Right lung (tissue), 2 donors: ENCODE measurements at regions not wholly inside any gene's neighbourhood (a gene's known extent, or its start where the extent isn't known, plus 50 kb on each side); places are given as distances from the start of the nearest gene placed in this dataset.

Experiments used
- DNase-seq, 2 donors: peaks; one replicate each; pipeline ENCODE4 v3.0.0-alpha.2; 2013

DNA sequence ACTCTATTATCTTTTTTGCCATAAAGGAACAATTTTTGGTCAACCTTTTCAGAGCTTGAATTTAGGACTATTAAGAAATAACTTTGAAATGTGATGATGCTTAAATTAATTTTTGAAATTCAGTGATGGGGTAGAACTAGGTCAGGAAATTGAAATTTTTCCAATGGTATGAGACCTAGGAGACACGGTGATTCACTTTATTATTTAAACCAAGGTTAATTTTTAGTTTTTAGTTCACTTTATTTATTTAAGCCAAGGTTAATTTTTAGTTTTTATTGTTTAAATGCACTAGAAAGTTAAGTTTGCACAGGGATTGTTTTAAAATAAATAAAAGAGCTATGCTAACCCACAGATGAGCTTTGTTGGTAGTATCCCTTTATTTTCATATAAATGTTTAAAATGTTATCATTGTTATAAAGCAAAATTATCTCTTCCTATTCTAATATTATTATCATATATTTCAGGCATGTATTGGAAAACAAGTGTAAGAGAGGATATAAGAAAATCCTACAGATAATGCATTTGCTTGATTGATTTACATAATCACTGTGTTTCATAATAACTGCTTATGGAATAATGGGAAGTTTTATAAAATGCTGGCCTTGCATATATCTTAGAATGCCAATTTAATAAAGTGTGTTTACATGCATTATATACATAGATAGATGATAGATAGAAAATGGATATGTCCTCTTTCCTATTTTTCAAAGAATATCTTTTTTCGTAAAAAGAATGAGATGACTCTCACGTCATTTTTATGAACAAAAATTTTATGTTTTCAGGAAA is 163.6 kb downstream of the HGF start:
- no peak for DNase-seq

DNA sequence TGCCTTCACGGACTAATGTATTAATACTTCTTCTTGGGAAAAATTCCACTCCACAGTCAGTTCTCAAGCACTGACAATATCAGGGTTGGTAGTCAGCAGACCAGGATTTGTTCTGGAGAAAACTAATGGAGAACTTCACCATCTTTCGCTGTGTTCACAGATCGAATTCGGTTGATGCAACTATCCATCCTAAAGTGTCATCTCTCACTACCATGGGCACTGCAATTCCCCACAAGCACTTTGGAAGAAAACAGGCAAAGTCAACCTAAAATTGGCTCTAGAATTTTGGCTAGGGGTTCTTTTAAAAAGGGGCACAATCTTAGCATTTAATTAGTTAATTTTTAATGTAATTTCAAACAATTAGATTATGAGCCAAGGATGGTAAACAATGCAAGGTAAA is 164.4 kb downstream of the HGF start:
- no peak for DNase-seq

DNA sequence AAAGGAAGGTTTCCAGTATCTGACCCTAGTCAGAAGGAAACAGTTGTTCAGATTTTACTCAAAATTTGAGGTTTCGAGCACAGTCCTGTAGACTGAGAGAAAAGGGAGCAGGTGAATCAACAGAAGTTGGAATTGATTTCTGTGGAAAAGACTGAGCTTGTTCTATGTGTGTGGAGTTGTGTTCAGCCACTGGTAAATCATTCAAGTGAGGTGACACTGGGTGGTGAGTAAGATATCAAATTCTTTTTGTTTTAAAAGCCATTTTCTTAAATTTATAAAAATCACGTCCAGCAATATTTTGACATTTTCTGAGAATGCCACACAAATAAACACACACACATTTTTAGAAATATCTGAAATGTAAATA is 165.1 kb downstream of the HGF start:
- no peak for DNase-seq

DNA sequence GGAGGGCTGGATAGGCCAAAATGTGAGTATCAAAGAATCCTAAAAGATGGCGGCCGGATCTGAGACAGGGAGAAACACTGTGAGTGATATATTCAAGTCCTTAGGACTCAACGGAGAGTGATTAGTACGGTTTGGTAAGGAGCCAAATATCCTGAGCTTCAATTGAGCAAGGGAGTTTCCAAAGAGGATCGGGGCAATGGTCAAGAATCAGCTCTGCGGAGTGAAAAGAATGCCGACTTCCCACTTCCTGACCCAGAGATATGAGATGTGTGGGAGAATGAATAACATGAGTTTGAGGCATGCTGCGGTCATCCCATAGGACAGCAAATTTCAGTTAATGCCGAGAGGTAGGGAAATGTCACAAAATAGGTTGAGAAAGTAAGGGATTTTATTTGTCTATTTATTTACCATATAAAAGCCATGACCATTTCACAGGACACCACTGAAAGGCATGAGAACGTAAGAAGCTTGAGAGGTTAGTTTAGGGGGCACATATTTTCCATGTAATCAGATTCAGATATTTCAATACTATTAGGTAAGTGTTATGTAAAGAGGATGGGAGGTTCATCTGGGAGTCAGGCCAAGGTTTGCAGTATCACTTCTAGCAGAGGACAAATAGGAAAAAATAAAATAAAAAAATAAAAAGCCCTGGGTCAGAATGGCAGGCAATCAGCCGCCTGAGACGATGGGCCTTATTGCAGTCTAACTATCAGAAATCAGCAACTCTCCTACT is 165.6 kb downstream of the HGF start:
- no peak for DNase-seq

DNA sequence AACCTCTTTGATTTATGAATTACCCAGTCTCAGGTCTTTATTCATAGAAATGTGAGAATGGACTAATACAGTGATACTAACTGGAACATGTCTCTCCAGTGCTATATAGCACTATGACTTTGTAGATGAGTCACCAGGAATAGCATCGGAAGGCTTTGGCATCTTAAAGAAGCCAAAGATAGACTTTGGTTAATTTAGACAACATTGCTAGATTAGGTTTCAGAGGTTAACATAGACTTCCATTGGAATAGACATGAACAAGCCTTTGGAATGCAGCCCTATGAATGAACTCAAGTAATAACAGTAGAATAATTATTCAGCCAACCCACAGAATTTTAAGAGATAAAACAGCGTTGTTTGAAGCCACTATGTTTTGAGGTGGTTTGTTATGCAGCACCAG is 169.2 kb downstream of the HGF start:
- no peak for DNase-seq

DNA sequence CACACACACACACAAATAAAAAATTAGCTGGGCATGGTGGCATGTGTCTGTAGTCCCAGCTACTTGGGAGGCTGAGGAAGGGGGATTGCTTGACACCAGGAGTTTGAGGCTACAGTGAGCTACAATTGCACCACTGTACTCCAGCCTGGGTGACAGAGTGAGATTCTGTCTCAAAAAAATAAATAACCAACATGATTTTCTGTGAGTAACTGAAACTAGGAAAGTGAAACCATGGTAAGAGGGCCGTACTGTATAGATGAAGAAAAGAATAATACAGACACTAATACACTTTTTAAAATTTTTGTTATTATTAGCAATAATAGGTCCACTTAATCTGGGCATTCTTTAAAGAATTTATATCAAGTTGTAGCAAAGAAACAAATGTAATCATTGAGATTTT is 170.9 kb downstream of the HGF start:
- DNase-seq, result no peak

DNA sequence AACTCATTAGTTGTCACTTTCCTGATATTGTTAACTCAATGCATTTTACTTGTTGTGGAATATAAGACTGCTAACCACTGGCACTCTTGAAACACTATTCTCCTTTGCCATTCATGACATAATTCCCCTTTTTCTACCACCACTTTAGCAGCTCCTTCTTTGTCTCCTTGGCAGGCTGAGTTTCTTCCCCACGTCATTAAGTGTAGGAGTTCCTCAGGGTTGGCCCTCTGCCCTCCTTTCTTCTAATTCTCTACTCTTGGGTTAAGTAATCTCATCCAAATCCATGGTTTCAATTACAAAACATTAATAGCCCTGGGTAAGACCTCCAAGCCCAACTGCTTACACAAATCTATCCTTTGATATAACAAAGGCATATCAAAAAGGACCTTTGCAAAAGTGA is 175.1 kb downstream of the HGF start:
- no peak for DNase-seq

DNA sequence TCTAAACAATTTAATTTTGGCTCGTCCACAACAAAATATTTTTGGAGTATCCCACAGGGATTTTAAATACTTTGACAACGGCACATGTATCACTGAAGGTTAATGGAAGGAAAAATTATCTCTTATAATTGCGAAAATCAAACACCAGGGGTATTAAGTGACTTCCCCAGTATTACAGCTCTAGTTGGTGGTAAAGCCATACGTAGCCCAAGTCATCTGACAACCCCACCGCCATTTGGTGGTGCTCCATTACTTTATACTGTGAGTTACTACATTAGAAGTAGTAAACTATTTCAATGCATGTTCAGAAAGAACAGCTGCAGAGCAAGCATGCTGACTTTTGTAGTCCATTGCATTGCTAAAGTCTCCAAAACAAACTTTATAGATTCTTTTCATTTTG is 179.7 kb downstream of the HGF start:
- DNase-seq, result no peak

DNA sequence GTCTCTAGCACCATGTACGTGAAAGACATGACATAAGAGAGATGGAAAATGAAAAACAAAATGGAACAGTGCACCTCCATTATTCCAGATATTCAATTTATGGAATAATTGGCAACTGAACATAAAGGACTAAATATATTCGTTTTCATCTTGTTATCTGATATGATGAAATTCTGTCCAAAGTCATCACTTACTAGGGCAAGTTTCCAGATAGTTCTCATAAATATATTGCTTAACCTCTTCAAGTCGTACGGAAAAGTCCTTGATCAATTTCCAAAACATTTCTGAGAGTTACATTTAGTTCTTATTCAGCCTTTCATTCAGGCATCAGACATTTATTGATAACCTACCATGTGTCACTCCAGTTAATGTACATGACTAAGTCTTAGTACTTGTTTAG is 185.2 kb downstream of the HGF start:
- DNase-seq, result no peak

DNA sequence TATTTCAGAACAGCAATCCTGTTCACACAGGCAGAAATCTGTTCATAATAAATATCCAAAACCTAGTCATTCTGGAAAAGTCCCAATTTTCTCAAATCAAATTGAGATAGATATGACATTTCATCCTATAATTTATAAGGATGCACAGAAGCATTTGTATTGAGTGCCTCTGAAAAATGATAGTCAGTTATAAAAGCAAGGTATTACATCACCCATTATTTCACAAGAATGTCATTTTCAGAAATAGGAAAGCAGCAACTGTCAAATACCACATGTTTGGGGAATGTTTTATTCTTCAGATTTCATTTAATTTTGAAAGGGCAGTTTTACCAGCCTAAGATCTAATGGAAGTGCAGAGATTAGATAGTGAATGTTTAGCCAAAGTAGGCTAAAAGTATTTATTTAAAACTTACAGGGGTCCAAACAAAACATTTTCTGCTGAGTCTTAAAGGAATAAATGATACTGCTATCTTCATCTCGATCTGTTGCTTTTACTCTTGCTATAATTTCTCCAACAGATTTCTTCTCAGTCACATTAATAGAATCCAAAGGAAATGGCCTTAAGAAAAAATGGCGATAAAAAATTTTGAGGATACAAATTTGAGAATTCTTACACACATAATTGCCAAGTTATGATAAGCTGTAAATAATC is 185.8 kb downstream of the HGF start:
- DNase-seq, result no peak

DNA sequence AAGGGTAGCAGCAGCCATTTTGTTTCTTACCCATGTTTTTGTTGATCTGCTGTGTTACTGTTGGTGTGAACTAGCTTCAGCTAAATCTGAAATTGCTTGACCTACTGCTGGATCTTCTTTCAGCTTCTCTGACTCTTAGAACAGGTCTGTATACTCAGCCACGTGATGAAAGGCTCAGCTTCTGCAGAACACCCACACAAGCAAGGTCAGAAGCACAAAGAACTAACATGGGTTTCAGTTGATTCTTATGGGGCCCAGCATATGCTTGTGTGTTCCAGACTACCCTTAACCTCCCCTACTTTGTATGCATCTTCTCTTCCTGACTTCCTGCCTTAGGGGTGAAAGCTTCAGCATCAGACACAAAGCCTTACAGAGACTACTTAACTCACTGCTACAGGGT is 186.8 kb downstream of the HGF start:
- DNase-seq, result no peak

DNA sequence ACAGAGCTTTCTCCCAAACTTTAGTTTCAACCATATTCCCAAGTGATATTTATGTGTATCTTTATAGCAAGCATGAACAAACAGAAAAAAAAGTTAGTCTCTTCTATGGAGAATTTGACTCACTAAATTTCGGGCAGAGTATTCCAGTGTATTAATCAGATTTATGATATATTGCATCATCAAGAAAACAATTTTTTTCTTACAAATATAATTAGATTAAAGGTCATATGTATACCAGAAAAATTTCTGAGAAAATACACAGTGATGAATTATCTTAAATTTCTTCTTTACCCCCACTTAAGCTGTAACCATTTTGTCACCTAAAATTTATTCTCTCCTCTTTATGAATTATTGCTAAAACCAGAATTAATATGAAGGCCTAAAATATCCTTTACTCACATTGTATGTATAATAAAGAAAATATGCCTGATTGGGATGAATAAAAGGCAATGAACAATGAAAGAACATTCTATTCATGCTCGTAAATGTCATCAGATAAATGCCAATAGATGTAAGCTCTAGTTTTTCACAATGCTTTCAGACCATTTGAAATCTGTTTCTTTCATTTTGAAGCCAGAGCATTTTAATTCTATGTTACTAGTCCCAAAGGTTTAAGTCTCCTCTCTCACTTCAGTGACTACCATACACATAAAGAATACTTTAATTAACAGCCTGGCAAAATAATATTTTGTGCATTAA is 192.1 kb downstream of the HGF start:
- DNase-seq, result no peak

DNA sequence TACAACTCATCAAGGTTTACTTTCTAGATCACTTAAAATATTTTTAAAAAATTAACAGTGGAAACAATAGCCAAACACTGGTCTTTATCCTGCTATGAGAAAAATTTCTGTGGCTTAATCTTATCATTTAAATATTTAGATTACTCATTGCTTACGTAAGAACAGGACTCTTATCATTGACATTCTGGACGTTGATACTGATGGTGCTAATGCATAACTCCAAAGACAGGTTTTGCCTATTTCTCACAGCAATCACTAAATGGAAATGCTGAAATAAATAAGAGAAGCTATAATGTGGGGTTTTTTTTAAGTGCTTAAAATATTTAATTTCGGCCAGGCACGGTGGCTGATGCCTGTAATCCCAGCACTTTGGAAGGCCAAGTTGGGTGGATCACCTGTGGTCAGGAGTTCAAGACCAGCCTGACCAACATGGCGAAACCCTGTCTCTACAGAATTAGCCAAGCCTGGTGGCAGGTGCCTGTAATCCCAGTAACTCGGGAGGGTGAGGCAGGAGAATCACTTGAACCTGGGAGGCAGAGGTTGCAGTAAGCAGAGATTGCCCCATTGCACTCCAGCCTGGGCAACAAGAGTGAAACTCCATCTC is 195.0 kb downstream of the HGF start:
- DNase-seq, result no peak

DNA sequence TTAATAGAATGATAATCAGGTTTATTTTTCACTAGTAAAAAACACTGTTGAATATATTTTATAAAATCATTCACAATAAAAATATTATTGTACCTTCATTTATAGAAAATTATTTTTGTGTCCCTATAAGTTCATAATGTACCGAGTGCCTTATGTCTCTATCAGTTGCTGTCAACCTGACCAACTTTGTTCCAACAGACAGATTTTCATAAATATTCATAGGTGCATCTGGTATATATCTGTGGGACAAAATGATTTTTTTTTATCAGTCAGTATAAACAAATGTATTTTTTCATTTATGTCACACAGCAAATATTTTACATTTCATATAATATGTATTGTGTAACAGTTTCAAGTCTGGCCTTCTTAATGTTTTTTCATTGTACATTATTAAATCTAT is 195.9 kb downstream of the HGF start:
- DNase-seq, result no peak

DNA sequence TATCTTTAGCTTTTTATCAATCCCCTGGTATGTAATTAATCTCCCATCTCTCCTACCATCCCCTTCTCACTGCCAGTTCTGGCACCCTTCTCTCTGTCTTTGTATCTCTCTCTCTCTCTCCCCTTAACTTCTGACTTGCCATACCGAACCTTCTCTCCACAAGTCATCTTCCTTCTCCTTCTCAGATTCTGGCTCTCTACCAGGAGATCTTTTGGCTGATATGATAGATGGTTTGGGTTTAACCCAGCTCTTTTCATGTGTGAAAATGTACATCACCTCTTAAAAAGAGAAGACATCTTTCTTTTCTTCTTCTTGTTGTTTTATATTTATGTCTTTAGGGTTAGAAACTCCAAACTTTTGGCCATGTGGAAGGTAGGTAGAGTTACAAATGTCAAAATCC is 196.7 kb downstream of the HGF start:
- no peak for DNase-seq

DNA sequence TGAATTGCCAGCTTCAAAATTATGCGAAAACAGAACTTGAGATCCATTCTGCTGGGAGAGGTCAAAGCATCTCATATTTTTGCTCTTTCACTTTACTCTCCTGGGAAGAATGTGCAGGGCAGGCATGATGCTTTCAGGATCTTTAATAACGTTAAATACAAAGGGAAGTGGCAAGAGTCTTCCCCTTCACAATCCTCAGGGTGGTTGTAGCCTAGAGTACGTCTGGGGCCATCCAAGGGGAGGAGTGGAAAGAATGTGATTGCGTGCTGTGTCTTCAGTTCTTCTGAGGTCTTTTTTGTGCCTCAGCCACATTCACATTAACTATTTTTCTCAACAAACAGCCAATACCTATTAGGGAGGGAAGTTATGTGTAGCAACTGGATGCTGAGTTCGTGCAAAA is 207.3 kb downstream of the HGF start:
- no peak for DNase-seq

DNA sequence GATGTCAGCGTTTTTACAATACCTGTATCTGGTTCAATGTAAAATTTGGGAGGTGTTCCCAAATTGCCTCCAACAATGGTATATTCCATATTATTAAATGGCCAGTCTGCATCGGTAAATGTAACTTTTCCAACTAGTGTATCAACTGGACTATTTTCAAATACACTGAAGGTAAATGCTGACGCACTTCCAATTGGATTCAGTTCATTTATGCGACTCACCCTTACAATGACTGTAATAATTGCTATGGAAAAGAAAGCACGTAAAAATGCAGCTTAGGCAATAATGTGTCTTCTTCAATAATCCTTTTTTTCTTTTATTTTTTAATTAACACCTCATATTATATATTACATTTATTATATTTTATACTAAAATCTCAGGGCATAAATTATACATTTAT is 209.1 kb downstream of the HGF start:
- no peak for DNase-seq

DNA sequence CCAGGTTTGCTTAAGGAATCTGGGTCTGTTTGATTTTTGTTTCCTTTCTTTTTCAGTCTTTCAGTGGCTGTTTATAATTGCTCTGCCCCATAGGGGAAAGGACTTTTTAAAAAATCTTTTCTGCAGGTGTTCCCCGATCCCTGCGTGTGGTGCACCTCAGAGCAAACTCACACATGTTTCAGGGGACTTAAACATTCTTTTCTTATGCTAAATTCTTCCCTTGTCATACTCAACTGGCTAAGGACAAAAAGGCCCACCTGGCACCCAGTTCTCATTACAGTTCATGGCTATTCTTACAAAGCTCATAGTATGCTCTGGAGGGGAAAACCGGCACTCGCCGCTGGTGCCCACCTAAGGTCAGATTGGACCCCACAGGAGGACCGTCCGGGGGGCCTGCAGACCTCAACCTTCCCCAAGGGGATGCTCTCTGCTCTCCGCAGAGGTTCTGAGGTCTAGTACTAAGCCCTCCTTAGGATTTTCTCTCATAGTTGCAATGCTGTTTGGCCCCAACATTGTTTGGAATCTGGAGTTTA is 220.3 kb downstream of the HGF start:
- no peak for DNase-seq

DNA sequence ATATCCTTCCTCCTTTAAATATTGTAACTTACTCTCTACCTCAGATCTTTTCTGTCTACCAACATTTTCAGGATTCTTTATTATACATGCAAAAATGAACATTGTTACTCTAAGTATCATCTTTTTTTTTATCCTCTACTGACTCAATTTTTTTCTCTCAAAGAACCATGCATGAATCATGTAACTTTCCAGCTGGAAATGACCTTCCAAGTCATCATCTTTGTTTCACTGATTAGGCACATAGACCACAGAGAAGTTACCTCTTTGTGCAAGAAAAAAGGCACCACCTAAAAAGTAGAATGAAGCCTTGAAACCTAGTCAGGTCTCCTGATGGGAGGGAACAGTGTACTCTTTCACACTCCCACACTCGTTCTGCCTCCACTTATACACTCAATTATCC is 234.9 kb downstream of the HGF start:
- no peak for DNase-seq

DNA sequence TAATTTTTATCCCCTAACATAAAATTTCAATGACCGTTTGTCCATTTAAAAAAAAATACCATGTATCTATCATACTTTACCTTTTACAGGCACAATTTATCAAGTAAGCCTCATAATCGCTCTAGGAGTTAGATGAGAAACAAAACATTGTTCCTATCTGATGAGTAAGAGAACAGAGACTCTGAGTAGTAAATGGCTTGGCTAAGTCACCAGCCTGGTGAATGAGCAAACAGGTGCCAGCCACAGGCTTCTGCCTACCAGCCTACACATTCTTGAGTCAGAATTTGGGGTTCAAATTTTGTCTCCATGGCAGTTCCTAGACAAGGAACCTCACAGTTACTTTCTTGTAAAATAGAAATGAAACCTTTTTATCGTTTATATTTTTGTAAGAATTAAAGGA is 235.4 kb downstream of the HGF start:
- DNase-seq, result no peak

DNA sequence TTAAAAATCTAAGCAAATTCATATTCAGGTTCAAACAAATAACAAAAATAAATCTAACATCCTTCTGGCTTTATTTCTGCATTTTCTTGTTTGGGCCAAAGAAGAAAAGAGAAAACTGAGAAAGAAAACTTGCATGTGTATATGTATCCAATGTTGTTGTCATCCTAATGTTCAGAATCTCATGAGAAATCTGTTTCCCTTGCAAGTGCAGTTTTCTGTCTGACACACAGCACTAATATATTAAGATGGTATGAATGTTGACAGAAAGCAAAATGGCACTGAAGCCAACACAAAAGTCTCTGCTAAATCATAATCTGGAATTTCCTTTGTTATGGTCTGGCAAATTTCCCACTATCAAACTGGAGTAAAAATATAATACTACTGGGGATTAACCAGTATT is 235.9 kb downstream of the HGF start:
- no peak for DNase-seq

DNA sequence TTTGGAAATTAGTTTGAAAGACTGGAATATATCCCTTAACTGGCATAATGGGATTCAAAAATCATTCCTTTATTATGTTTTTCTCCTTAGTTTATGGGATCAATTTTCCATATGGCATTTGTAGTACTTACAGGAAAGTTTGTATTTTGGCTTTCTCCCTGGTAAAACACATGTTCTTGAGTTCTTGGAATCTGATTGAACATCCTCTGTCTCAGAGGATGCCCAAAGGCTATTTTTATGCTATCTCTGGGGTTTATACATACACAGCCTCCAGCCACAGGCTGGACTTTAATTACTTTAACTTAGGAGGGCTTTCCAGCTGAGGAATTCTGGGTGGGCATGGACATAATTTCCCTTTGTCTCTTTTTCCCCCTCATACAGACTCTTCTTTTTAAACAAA is 236.4 kb downstream of the HGF start:
- no peak for DNase-seq
